ENCODE measurements at regions not wholly inside any gene's neighbourhood (a gene's known extent, or its start where the extent isn't known, plus 50 kb on each side); places are given as distances from the start of the nearest gene placed in this dataset.

DNA sequence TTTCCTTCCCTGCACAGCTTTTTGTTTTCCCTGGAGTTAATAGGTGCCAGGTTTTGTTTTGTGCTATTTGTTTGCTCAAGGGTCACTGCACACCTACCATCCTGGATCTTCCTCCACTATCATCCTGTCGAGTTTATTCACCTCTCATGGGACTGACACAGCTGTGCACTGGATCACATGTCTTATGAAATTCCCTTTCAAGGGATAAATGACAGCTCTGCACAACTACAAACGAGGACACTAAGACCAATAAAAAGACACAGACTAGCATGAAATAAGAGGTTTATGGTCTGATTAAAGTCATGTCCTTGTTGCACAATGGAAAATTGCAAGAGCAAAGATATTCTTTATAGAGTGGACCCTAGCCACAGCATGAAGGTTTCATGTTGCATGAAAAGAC lies 76.7 kb upstream of the SFMBT2 start:
- no peak for TF ChIP-seq POLR2A (IDR thresholded peaks at IDR 0.05)
- TF ChIP-seq, protein P1, sequence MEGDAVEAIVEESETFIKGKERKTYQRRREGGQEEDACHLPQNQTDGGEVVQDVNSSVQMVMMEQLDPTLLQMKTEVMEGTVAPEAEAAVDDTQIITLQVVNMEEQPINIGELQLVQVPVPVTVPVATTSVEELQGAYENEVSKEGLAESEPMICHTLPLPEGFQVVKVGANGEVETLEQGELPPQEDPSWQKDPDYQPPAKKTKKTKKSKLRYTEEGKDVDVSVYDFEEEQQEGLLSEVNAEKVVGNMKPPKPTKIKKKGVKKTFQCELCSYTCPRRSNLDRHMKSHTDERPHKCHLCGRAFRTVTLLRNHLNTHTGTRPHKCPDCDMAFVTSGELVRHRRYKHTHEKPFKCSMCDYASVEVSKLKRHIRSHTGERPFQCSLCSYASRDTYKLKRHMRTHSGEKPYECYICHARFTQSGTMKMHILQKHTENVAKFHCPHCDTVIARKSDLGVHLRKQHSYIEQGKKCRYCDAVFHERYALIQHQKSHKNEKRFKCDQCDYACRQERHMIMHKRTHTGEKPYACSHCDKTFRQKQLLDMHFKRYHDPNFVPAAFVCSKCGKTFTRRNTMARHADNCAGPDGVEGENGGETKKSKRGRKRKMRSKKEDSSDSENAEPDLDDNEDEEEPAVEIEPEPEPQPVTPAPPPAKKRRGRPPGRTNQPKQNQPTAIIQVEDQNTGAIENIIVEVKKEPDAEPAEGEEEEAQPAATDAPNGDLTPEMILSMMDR (IDR thresholded peaks at IDR 0.05): no peak

Data from heart left ventricle (tissue), 13 donors.